Endothelial cell of umbilical vein (primary cell): ENCODE measurements at regions not wholly inside any gene's neighbourhood (a gene's known extent, or its start where the extent isn't known, plus 50 kb on each side); places are given as distances from the start of the nearest gene placed in this dataset.

ENCODE experiments used
- BruUV-seq: library from RNA; stranded (reverse); fragments of 400-500 nt; replicated peaks from 2 replicates; lab custom pipeline; 2021; lab: Mats Ljungman, UMichigan
- CTCF ChIA-PET: fragments of 300-600, 350-600 bp; sonication (Branson Sonifier 250); formaldehyde crosslinking; loops from one replicate; lab custom pipeline; 2021; ENCODE audit warnings: antibody characterized with exemption, inconsistent platforms; lab: Charles Lee
- POLR2A ChIA-PET: fragments of 300-600, 350-600 bp; sonication (Branson Sonifier 250); formaldehyde crosslinking; loops from one replicate; lab custom pipeline; 2021; ENCODE audit warnings: antibody characterized with exemption, inconsistent platforms; lab: Charles Lee
- DNase-seq: peaks from one replicate; pipeline ENCODE4 v3.0.0-alpha.2; 2011; ENCODE audit warnings: low read depth, low spot score
- FAIRE-seq: peaks from 2 replicates; lab custom pipeline; 2011; peaks lifted over from hg19 to GRCh38; lab: Jason Lieb, UNC
- H2AFZ ChIP-seq: 2 replicates; pipeline ENCODE4 v1.6.0; 2012; ENCODE audit warnings: low read depth, low read length, control low read depth, inconsistent platforms
- H3K27ac ChIP-seq: 2 replicates; pipeline ENCODE4 v1.5.1; 2011; ENCODE audit warnings: low read depth, mild to moderate bottlenecking, control low read depth, low read length, moderate library complexity; ENCODE audit not compliant: insufficient read depth
- H3K27me3 ChIP-seq, 2 experiments: 2 replicates each; pipeline versions ENCODE4 v1.6.0 to v1.6.1; 2011; ENCODE audit warnings: low read length in 2 of 2, mixed read lengths in 1 of 2; ENCODE audit not compliant: control insufficient read depth in 2 of 2, insufficient read depth in 2 of 2
- H3K36me3 ChIP-seq, 2 experiments: 2 replicates in 1 of 2; 3 replicates in 1 of 2; pipeline ENCODE4 v1.5.1; 2011; ENCODE audit warnings: low read length in 2 of 2, mild to moderate bottlenecking in 1 of 2, moderate library complexity in 1 of 2; ENCODE audit not compliant: control insufficient read depth in 2 of 2, insufficient read depth in 2 of 2; ENCODE audit errors: extremely low read depth in 1 of 2
- H3K4me1 ChIP-seq: 3 replicates; pipeline ENCODE4 v1.5.1; 2011; ENCODE audit warnings: mild to moderate bottlenecking, low read length; ENCODE audit not compliant: control insufficient read depth, insufficient read depth; ENCODE audit errors: extremely low read depth
- H3K4me2 ChIP-seq: 2 replicates; pipeline ENCODE4 v1.6.1; 2011; ENCODE audit warnings: low read length, control low read depth, mixed read lengths; ENCODE audit not compliant: insufficient read depth
- H3K4me3 ChIP-seq, 3 experiments: fragments of 200-600 bp in 1 of 3; sonication (generic), shearing (Covaris generic) in 1 of 3; replicated peaks in 1 of 3; 2 replicates each; pipeline ENCODE4 v1.5.1; 2011 to 2016; ENCODE audit warnings: control low read depth in 3 of 3, low read length in 3 of 3, mild to moderate bottlenecking in 2 of 3, inconsistent platforms in 1 of 3, low read depth in 1 of 3, moderate library complexity in 1 of 3; ENCODE audit not compliant: insufficient read depth in 1 of 3
- H3K79me2 ChIP-seq: 2 replicates; pipeline ENCODE4 v1.6.0; 2012; ENCODE audit warnings: low read length, inconsistent platforms; ENCODE audit not compliant: control insufficient read depth, insufficient read depth
- H3K9ac ChIP-seq: replicated peaks from 2 replicates; pipeline ENCODE3; 2011; ENCODE audit warnings: low read length, control low read depth; ENCODE audit not compliant: insufficient read depth; ENCODE audit errors: extremely low read depth
- H3K9me1 ChIP-seq: replicated peaks from 3 replicates; pipeline ENCODE4 v1.6.0; 2011; ENCODE audit warnings: mild to moderate bottlenecking, low read length; ENCODE audit not compliant: control insufficient read depth, insufficient read depth; ENCODE audit errors: extremely low read depth
- H3K9me3 ChIP-seq: replicated peaks from 2 replicates; pipeline ENCODE4 v1.5.1; 2012; ENCODE audit warnings: low read length, inconsistent platforms; ENCODE audit not compliant: control insufficient read depth, insufficient read depth
- H4K20me1 ChIP-seq: replicated peaks from 2 replicates; pipeline ENCODE3; 2011; ENCODE audit warnings: mild to moderate bottlenecking, low read length; ENCODE audit not compliant: control insufficient read depth, insufficient read depth; ENCODE audit errors: extremely low read depth
- CTCF ChIP-seq, 2 donors: IDR thresholded peaks; 1 replicate in 1 of 2; 2 replicates in 1 of 2; pipeline ENCODE4 v1.5.1; 2011; ENCODE audit warnings: low read length in 2 of 2, mild to moderate bottlenecking in 2 of 2, moderate library complexity in 2 of 2, control low read depth in 1 of 2, inconsistent platforms in 1 of 2, low read depth in 1 of 2; ENCODE audit not compliant: insufficient read depth in 1 of 2; ENCODE audit errors: extremely low read depth in 1 of 2
- EZH2 ChIP-seq: IDR thresholded peaks from 2 replicates; pipeline ENCODE4 v1.6.1; 2012; ENCODE audit warnings: borderline replicate concordance, low read depth, mild to moderate bottlenecking, moderate library complexity, low read length, inconsistent platforms; ENCODE audit not compliant: severe bottlenecking
- FOS ChIP-seq: IDR thresholded peaks from 2 replicates; pipeline ENCODE4 v1.6.1; 2011; ENCODE audit warnings: mild to moderate bottlenecking, low read length, moderate library complexity, borderline replicate concordance; ENCODE audit not compliant: insufficient read depth
- GATA2 ChIP-seq: IDR thresholded peaks from 2 replicates; pipeline ENCODE4 v1.7.0; 2011; ENCODE audit warnings: low read depth, mild to moderate bottlenecking, moderate library complexity, mixed read lengths, low read length; ENCODE audit not compliant: insufficient read length, insufficient read depth
- JUN ChIP-seq: IDR thresholded peaks from 2 replicates; pipeline ENCODE4 v1.6.1; 2011; ENCODE audit warnings: borderline replicate concordance, low read depth; ENCODE audit not compliant: insufficient read length, insufficient read depth
- MAX ChIP-seq: IDR thresholded peaks from 2 replicates; pipeline ENCODE4 v1.6.1; 2011; ENCODE audit not compliant: insufficient read depth, insufficient read length
- MYC ChIP-seq: IDR thresholded peaks from one replicate; pipeline ENCODE4 v1.6.1; 2011; ENCODE audit warnings: mild to moderate bottlenecking, low read depth, low read length
- POLR2A ChIP-seq: IDR thresholded peaks from 2 replicates; pipeline ENCODE4 v1.6.1; 2012; ENCODE audit warnings: low read depth, mild to moderate bottlenecking, control low read depth, low read length
- POLR2AphosphoS5 ChIP-seq: IDR thresholded peaks from 2 replicates; pipeline ENCODE4 v1.6.1; 2012; ENCODE audit warnings: low read depth, mild to moderate bottlenecking, control low read depth, low read length, moderate library complexity; ENCODE audit not compliant: insufficient read depth
- dilution Hi-C: fragments of 300-500 bp; cut with MboI; formaldehyde crosslinking; loops from one replicate; pipeline ENCODE4 v1.15.0; 2019; ENCODE audit warnings: low sequenced_read_pairs; ENCODE audit not compliant: extremely low pct_ligation_motif_present
- intact Hi-C: fragments of 100-400 bp; cut with micrococcal nuclease; formaldehyde crosslinking; loops from one replicate; pipeline ENCODE4 v1.10.0; 2022

GRCh38 chr17:63369233-63369632 lies 76.9 kb downstream of the CYB561 start:
- ChIA-PET CTCF (interaction anchor here (0.9 kb wide), 1 partner anchor 12 kb away, joined by 3 read pairs; no protein-coding TSS in a partner anchor), POLR2A (no interaction called here)
- H2AFZ ChIP-seq, result no peak overlapping the region
- no peak overlapping the region for H3K4me3 ChIP-seq
- no peaks in the 10 kb centered on the region for H3K9me3 ChIP-seq
- no peaks in the 10 kb centered on the region for H3K79me2 ChIP-seq
- H4K20me1 ChIP-seq, result no peaks in the 10 kb centered on the region
- no peaks in the 10 kb centered on the region for H3K4me1 ChIP-seq
- no peaks in the 10 kb centered on the region for H3K9me1 ChIP-seq
- BruUV-seq, result no TSS peak
- TF ChIP-seq EZH2, result no peak
- no peak for TF ChIP-seq FOS
- no peak for TF ChIP-seq CTCF (IDR thresholded peaks at IDR 0.05; ENCODE audit: extremely low read depth in 1 of 2, insufficient read depth in 1 of 2, low read depth in 1 of 2, low read length in 2 of 2)
- TF ChIP-seq POLR2A, result no peak
- no peak for TF ChIP-seq POLR2AphosphoS5
- no peak for TF ChIP-seq GATA2
- TF ChIP-seq MAX, result no peak
- no peak for TF ChIP-seq MYC
- no peak for TF ChIP-seq JUN
- H3K9ac ChIP-seq, result no peak overlapping the region
- H3K27me3 ChIP-seq, result no peaks in the 10 kb centered on the region
- FAIRE-seq (no peak), DNase-seq (no peak)
- H3K27ac ChIP-seq, result no peak overlapping the region
- H3K4me2 ChIP-seq, result no peak overlapping the region
- dilution Hi-C loops (no loop called here), intact Hi-C loops (no loop called here)
- no peaks in the 10 kb centered on the region for H3K36me3 ChIP-seq
